ENCODE measurements at regions not wholly inside any gene's neighbourhood (a gene's known extent, or its start where the extent isn't known, plus 50 kb on each side); places are given as distances from the start of the nearest gene placed in this dataset.
A peak's percentile ranks its signal among the peaks of the same experiment; 100 is the strongest.

DNA sequence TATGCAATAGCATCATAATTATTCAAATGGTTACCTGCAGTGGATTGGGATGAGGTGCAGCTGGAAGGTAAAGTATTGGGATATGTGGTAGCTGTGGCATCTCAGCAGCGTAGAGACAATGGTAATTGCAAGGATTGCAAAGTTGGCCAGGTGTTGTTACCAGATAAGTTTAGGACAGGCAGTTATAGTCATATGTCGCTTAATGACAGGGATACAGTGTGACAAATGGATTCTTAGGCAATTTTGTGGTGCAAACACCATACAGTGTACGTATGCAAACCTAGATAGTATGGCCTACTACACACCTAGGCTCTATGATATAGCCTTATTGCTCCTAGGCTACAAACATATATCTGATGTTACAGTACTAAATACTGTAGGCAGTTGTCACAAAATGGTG lies 163.5 kb upstream of the LYZL2 start:
- no peak for DNase-seq (ENCODE audit: low read depth)

DNA sequence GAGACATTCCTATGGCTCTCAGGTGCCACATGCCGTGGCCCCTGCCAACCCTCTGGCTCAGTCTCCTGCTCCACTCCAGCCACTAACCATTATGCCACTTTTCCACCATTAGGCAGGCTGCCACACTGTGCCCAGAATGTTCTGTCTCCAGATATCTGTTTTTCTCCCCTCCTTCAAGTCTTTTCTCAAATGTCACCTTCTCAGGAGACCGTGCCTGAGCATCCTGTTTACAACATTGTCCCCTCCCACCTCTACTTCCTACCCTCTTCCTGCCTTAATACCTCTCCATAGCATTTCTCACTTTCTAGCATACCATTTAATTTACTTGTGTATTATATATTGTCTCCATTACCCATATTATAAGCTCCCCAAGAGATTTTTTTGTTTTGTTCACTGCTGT lies 162.5 kb upstream of the LYZL2 start:
- no peak for DNase-seq (ENCODE audit: low read depth)

DNA sequence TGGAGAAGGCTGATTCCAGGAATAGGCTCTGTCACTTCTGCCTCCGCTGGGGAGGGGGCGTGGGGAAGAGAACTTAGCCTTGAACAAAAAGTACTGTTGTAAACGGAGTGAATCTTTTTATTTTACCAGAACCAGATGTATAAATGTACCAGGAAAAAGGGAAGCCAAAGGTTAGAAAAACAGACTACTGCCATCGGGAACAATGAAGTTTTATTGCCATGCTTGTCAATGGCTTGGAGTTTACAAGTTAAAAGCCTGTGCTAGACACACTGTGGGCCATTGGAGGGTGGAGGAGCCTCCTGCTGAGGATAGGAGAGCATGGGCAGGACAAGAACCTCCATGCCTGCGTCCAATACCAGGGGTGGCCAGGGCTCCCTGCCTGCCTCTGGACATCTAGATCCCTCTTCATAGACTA lies 161.7 kb upstream of the LYZL2 start:
- DNase-seq (ENCODE audit: low read depth): no peak

DNA sequence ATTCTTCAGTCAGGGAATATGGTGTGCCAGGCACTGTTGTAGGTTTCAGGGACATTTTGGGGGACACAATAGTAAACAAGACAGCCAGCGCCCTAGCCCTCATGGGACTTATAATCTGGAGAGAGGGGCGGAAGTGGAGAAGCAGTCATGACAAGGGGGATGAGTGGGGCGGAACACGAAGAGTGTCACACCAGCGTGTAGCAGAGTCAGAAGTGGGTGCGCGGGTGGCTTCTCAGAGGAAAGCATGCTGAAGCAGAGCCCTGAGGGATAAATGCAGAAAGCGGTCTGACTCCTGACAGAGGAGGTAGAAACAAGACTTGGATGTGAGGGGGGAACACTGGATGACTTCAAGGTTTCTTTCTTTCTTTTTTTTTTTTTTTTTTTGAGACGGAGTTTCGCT lies 160.3 kb upstream of the LYZL2 start:
- no peak for DNase-seq (ENCODE audit: low read depth)

DNA sequence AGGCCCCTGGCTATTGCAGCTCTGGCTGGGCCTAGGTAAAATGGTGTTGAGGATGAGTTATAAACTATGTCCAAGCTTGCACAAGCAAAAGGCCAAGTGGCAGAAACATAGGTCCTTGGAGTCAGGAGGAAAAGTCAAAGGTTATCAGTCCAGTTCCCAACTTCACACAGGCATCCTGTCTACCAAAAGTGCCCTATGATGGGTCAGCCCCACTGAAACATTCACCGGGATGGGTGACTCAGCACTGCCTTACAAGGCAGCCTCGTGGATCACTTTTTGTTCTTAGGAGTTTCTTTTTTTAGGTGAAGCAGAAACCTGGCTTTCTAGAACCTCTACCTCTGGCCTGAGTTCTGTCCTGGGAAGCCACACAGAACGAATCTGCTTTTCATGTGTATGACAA lies 158.8 kb upstream of the LYZL2 start:
- no peak for DNase-seq (ENCODE audit: low read depth)

DNA sequence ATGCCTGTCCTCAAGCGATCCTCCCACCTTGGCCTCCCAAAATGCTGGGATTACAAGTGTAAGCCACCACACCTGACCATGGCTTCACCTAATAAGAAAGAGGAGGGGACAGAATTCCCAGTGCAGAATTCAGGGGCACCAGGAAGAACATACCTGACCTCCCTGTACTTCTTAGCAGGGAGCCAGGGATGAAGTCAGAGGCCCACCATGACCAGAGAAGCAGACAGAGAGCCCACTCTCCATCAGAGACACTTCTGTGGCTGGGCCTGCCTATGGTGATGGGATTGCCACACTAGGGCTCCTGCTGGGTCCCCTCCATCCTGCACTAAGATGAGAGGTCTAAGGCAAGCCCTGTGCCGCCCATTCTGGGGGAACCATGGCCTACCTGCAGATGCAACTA lies 157.4 kb upstream of the LYZL2 start:
- no peak for DNase-seq (ENCODE audit: low read depth)

DNA sequence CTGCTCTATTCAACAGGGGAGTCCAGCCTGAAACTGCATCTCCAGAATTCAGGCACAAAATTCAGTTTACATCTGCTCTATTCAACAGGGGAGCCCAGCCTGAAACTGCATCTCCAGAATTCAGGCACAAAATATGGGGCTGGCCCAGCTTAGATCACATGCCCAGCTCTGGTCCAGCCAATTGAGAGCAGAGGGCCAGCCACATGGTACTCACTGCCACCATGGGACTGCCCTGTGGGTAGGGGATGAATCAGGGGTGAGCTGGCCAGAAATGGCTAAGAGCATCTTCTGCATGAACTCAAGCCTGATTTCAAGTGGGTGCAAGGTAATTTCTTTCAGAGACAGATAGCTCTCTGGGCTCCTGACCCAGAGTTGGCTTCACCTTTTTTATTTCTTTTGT lies 156.6 kb upstream of the LYZL2 start:
- no peak for DNase-seq (ENCODE audit: low read depth)

DNA sequence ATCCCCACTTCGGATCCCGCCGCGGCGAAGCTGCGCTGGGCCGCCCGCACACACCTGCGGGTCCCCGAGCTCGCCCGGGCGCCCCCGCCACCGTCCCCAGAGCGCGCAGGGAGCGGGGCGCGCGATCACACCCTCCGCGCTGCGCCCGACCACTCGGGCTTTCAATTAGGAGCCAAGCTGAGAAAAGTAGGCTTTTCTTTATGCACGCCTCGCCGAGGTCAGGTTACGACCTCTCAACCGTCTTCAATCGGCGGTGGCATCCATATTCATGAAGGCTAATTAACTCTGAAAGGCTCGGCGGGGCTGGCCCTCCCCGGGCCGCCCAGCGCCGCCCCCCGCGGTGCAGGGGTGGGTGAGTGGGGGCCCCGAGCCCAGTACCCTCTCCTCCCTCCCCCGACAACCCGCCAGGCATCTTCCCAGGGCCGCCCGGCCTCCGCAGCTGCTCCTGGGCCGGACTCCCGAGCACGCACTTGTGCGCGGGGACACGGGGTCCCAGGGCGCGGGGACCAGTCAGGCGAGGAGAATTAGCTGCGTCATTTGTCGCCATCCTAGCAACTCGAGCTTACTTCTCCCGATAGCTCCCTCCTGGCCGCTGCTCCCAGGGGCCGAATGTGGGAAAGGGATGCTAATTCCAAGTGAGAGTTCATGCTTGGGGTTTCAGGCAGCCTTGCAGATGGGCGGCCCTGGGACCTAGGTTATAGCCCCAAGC lies 155.5 kb upstream of the LYZL2 start:
- DNase-seq (ENCODE audit: low read depth): peak; percentile 5

DNA sequence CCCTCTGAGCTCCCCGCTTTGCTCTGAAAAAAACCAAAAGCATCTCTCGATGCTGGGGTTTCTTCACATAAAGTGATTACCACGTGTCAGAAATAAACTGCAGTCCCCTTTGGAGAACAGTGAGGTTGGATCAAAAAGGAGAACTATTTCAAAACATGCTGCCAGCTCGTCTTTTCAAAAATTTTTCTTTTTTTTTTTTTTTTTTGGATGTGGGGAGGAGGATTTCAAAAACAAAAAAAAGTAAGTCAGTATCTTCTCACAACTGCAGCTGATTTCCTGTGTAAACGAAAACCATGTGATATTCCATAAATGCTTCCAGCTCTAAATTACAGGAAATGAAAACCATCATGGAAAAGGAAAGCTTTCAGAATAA lies 155.0 kb upstream of the LYZL2 start:
- no peak for DNase-seq (ENCODE audit: low read depth)

DNA sequence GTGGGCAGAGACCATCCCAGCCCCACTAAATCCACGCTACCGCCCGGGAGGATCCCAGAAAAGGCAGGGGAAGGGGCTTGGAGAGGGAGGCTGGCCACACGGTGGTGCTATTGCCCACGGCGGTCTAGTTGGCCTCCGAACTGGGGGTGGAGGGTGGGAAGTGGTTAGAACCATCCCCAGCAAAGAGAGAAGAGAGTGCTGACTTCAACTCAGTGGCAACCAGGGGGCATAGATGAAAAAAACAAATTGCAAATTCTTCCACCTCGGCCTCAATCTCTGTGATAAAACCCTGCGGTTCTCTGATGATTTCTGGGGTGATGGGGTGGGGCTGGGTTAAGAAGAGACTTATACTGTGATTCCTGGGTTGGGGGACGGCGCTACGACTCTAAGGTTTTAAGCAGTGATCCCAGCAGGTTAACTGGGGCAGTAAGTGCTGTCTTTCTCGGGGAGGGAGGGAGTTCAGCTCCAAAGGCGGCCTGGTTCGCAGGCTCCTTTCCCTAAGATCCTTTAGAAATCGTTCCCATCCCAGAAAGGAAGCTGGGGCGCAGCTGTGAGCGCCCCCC lies 154.5 kb upstream of the LYZL2 start:
- peak; percentile 78 for DNase-seq (ENCODE audit: low read depth)

DNA sequence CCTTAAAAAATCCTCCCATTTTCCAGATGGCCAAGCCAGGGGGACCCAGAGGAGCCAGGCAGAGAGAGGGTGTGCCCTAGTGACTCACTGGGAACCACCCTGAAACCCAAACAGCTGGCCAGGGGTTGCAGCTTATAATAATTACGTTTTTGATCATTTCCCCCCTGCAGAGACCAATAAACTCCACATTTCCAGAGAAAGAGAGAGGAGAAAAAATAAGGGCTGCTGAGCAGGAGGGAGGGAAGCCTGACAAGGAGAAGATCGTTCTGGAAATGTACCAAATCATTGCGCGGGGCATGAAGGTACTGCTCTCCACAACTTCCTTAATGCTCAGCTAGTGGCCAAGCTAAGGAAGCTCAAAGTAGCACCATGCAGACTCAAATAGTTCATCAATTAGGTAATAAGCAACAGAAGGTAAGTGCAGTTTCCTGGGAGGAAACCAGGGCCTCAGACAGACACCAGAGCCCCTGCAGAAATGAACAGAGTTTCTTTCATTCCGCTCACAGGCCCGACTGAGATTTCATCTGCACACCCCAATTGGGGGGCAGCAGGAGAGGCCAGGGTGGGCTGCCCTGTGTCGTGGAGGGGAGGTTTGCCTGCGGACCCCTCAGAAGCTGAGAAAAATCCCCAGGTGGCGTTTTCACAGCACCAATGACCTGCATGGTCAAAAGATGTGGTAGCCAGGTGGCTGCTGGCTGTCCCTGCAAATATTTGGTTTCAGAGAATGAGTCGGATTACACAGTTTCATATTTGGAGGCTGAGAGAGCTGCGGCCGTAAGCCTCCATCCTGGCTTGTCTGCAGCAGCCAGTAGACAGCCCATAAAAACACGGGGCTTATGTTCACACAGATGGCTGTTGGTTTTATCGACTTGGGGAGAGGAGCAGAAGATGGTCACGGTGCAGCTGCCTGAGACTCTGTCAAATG lies 153.2 kb upstream of the LYZL2 start:
- DNase-seq (ENCODE audit: low read depth): no peak

DNA sequence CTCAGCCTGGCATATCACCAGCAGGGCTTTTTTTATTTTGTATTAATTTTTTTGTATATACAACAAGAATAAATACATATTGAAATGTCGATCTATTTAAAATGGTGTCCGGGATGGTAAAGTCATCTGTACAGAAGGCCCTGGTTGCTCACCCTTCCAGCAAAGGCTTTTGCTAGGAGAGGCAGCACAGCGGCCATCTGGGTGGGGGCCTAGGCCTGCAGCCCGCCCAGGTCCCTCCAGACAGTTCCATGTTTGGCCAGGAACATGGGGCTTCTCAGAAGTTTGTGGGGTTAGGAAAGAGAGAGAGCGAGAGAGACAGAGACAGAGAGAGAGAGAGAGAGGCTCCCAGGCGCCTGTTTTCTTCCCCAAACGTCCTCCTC lies 152.6 kb upstream of the LYZL2 start:
- no peak for DNase-seq (ENCODE audit: low read depth)

DNA sequence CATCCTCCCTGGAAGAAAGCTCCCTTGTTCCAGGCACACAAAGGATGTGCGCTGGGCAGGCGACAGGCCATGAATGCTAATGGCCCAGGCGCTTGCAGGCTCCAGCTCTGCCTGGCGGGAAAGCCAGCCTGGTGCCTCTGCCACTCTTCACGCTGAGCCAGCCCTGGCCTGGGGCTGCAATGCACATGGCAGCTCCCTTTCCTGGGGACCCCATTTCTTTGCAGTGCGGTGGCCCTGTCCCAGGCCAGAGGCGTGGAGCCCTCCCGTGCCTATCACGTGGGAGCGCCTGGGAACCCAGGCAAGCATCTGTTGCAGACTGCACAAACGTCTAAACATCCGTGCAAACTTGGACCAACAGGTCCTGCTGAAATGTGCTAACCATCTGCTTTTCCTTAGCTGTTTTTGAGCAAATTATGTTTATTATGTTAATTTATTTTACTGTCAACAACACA lies 152.1 kb upstream of the LYZL2 start:
- no peak for DNase-seq (ENCODE audit: low read depth)

DNA sequence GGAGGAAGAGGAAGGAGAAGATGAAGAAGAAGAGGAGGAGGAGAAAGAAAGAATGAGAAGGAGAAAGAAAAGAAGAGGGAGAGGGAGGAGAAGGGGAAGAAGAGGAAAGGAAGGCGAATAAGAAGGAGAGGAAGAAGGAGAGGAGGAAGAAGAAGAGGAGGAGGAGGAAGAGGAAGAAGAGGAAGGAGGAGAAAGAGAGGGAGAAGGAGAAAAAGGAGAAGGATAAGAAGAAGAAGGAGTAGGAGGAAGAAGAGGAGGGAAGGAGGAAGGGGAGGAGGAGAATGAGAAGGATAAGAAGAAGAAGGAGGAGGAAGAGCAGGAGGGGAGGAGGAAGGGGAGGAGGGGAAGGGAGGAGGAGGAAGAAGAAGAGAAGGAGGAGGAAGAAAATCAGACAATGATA lies 149.2 kb upstream of the LYZL2 start:
- no peak for DNase-seq (ENCODE audit: low read depth)

DNA sequence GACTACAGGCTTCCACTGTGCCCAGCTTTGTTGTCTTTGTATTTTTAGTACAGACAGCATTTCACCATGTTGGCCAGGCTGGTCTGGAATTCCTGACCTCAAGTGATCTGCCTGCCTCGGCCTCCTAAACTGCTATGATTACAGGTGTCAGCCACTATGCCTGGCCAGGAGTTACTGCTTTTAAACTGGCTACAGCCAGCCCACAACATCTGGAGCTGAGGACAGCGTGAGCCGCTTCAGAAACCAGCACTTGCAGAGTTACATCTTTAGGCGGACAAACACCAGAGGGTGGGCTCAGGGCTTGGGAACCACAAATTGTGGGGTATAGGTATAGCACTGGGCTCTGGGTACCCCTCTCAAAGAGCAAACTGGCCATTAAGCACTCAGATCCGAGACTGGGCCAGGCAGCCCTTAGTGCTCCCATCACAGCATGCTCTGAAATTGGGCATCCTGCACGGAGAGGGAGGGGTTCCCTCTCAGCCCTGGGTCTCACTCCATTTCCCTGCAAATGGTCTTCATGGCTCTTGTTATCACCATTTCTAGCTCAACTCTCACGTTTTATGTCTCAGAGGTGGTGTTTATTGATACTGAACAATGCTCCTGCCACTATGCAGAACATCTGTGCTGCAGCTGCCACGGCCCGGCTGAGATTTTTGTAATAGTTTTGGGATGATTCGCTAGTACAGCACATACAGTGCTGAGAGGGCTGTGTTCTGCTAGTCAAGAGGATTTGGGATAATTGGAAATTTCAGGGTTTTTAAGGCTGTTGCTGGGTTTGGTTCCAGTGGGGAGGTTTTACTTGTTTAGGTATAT lies 146.4 kb upstream of the LYZL2 start:
- no peak for DNase-seq (ENCODE audit: low read depth)

DNA sequence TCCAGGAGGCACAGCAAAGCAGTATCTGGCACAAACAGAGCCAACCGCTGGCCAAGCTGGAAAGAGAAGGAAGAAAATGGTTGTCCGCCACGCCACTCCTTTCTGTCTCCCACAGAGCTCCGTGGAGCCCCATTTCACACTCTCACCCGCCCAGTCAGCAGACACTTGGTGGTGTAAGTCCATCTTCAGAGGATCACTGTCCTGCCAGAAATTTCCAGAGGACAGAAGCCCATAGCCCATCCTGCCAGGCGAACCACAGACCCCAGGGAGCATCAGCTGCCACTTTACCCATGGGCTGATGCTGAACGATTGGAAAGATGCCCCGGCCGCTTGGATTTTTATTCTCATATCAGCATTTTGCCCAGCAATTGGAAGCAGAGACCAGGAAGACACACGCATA lies 144.7 kb upstream of the LYZL2 start:
- no peak for DNase-seq (ENCODE audit: low read depth)

DNA sequence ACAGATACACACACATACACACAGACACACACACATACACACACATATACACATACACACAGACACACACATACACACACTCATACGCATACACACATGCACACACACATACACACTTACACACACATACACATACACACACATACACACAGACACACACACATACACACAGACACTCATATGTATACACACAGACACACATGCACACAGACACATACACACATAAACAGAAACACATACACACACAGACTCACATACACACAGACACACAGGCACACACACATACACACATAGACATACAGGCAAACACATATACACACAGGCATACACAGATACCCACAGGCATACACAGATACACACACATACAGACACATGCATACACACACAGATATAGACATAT lies 143.9 kb upstream of the LYZL2 start:
- no peak for DNase-seq (ENCODE audit: low read depth)

DNA sequence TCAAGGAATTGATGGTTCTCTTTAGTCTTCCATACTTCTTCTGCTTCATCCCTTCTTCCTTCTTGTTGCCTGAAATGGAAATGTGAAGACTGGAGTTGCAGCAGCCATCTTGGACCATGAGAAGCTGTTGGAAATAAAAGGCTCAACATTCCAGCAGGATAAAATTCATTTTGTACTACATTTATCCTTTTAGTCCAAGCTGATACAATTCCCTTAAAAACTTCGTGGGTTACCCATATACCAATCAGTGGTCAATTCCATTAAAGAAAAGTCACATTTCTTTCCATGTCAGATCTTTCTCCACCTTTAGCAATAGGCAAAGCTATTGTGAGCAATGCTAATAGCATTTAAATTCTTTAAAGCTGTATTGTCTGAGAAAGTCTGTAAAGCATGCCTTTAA lies 141.3 kb upstream of the LYZL2 start:
- DNase-seq (ENCODE audit: low read depth): no peak

DNA sequence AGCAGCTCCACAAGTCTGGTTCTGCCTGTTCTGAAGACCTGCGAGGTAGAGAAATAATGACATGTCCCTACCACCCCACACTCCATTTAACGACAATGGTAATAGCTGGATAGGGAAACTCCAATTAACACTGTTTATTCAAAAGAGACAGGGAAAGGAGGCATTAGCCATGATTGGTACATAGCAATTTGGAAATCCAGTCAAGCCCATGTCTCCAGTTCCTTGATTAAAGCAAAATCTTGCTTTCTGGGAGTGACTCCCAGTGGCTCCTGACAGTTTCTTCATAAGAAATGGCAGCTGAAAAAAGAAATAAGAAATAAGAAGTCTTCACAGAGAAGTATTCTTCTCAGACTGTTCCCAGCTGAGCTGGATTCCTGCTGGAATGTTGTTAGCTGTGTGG lies 140.7 kb upstream of the LYZL2 start:
- no peak for DNase-seq (ENCODE audit: low read depth)

DNA sequence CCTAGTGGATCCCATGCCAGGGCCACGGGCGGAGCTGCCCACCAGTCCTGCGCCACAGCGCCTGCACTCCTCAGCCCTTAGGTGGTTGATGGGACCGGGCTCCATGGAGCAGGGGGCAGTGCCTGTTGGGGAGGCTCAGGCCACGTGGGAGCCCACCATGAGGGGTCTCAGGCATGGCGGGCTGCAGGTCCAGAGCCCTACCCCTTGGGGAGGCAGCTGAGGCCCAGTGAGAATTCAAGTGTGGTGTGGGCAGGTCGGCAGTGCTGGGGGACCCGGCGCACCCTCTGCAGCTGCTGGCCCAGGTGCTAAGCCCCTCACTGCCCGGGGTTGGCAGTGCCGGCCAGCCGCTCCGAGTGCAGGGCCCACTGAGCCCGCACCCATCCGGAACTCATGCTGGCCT lies 139.8 kb upstream of the LYZL2 start:
- DNase-seq (ENCODE audit: low read depth): no peak

DNA sequence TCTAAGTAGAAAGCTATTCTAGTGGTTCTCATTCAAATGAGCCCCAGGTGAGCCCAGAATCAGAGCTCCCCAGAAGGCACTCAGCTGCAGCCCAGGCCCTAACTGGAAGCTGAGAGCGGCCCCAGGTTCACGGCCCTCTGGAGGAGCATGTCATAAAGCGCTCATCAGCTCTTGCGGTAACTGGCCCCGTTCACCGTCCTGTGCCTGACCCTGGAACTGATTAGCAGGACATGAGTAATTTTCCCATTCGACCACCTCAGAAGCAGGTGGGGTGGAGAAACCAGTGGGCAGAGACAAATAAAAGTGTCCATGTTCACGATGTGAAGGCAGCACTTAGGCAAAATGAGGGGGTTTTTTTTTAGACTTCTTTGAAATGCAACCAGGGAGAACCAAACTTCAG lies 136.1 kb upstream of the LYZL2 start:
- DNase-seq (ENCODE audit: low read depth): no peak

DNA sequence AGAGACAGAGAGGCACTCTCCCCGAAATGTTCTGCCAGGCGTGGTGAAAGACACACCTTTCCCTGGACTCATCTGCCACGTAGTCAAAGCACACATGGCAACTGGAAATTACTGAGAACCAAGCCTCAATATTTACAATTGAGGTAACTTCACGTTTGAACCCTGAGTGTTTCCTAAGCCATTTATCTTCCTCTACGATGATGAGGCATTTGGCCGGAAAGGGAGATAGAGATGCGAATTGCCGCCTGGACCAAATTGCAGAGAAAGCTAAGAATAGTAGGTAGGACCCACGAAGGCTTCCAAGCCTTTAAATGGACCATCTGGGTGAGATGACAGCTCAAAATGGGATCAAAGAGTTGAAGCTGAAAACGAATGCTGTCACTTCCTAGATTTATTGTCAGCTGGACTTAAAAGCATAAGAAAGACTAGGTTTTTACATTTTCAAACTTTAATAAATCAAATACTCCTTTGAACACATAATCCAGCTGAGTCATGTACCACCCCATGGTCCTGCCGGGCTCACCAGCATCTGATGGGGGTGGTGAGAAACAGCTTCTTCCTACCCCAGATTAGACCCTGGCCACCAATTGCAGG lies 135.6 kb upstream of the LYZL2 start:
- DNase-seq (ENCODE audit: low read depth): no peak
